ENCODE measurements at regions not wholly inside any gene's neighbourhood (a gene's known extent, or its start where the extent isn't known, plus 50 kb on each side); places are given as distances from the start of the nearest gene placed in this dataset.

DNA sequence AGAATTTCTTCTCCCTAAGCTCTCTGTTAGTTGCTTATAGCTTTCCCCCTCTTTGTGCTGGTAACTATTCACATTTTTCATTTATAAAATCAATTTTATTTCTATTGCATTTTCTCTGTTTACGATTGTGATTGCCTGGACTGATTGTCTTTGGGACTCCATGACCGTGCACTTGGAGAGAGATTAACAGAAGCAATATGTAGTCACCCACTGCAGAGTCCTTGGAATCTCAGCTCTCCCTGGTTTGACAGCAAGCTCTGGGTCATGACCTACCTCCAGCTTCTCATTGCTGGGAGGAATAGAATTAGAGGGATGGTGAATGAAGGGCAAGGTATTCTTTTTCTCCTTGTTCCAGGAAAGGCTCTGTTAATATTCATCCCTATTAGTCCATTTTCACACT is 398.2 kb downstream of the AACS start:
- ChIA-PET CTCF (ENCODE audit: partially characterized antibody) (interaction anchor here (1.0 to 1.3 kb wide), 2 partner anchors 9 to 221 kb away, joined by 3 to 5 read pairs; no protein-coding TSS in a partner anchor), POLR2A (ENCODE audit: partially characterized antibody) (no interaction called here)
- Histone ChIP-seq H4K5ac (ENCODE audit: insufficient read length, low read depth, low read length) (no peak overlapping the region), H2BK5ac (ENCODE audit: low read depth, low read length) (no peak overlapping the region), H3K4ac (replicated peaks; ENCODE audit: insufficient read length, low read depth, low read length) (no peak overlapping the region), H4K8ac (ENCODE audit: extremely low read depth, insufficient read depth, low read length) (no peak overlapping the region), H4K20me1 (replicated peaks in 1 of 2; ENCODE audit: control insufficient read depth in 1 of 2, insufficient read depth in 2 of 2, low read length in 2 of 2) (no peaks in the 10 kb centered on the region), H3K9ac (replicated peaks in 1 of 4; ENCODE audit: extremely low read depth in 1 of 4, low read depth in 3 of 4, low read length in 3 of 4) (no peak overlapping the region), H3K4me3 (ENCODE audit: extremely low read depth in 1 of 4, insufficient read depth in 2 of 4, low read depth in 3 of 4, low read length in 4 of 4) (no peak overlapping the region), H3K9me3 (ENCODE audit: insufficient read depth in 2 of 2, low read depth in 1 of 2, low read length in 1 of 2) (no peaks in the 10 kb centered on the region), H3K27me3 (replicated peaks in 1 of 4; ENCODE audit: control insufficient read depth in 3 of 4, extremely low read depth in 1 of 4, insufficient read depth in 3 of 4, low read length in 3 of 4) (no peaks in the 10 kb centered on the region), H4K91ac (replicated peaks; ENCODE audit: insufficient read length, low read length) (no peak overlapping the region), H2BK120ac (replicated peaks; ENCODE audit: low read depth, low read length) (no peak overlapping the region), H3K56ac (replicated peaks; ENCODE audit: insufficient read length, low read depth, low read length) (no peak overlapping the region), H2BK15ac (ENCODE audit: low read length) (no peak overlapping the region), H3K4me1 (replicated peaks in 1 of 4; ENCODE audit: control insufficient read depth in 3 of 4, insufficient read depth in 4 of 4, low read length in 3 of 4) (no peaks in the 10 kb centered on the region), H3K79me2 (ENCODE audit: control insufficient read depth in 1 of 2, insufficient read depth in 2 of 2, low read length in 2 of 2) (peaks cover 0 to 13% of the 10 kb centered on the region in 2 experiments; a peak in 1 of 4 replicates), H3K79me1 (ENCODE audit: low read depth, low read length) (peaks cover 3% of the 10 kb centered on the region; the same call in 1 of the 2 replicates), H3K4me2 (ENCODE audit: insufficient read depth in 1 of 2, low read depth in 2 of 2, low read length in 2 of 2) (no peak overlapping the region), H3K18ac (ENCODE audit: extremely low read depth, low read length) (no peak overlapping the region), H3K27ac (ENCODE audit: low read depth, low read length) (no peak overlapping the region), H3K23me2 (ENCODE audit: low read depth, low read length) (no peaks in the 10 kb centered on the region), H2BK20ac (ENCODE audit: low read length) (no peak overlapping the region), H3K14ac (ENCODE audit: insufficient read length) (no peak overlapping the region), H2AFZ (ENCODE audit: low read length) (no peak overlapping the region), H2AK5ac (ENCODE audit: low read depth, low read length) (no peak overlapping the region), H3K23ac (ENCODE audit: insufficient read length) (no peak overlapping the region), H2BK12ac (ENCODE audit: low read depth, low read length) (no peak overlapping the region), H3K36me3 (ENCODE audit: control insufficient read depth in 2 of 4, insufficient read depth in 4 of 4, low read length in 3 of 4) (no peaks in the 10 kb centered on the region)
- 87% methylated on average over 2 of the region's 2 CpGs; no CpG with 5 or more reads in 1 of the 2 experiments for WGBS, 2 experiments (ENCODE audit: extremely low coverage in 1 of 2, insufficient coverage in 1 of 2, insufficient read length in 1 of 2, insufficient replicate concordance in 2 of 2, low coverage in 1 of 2, low lambda C conversion rate in 2 of 2, missing lambda C conversion rate in 1 of 2)
- DNase-seq (ENCODE audit: low read depth in 1 of 2, low spot score in 2 of 2) (no peak), FAIRE-seq (no peak)
- TF ChIP-seq NRF1 (IDR thresholded peaks at IDR 0.05; ENCODE audit: low read depth, low read length) (no peak), KDM5A (IDR thresholded peaks at IDR 0.05; ENCODE audit: low read length) (no peak)
- TF ChIP-seq, protein P1, sequence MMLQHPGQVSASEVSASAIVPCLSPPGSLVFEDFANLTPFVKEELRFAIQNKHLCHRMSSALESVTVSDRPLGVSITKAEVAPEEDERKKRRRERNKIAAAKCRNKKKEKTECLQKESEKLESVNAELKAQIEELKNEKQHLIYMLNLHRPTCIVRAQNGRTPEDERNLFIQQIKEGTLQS (IDR thresholded peaks at IDR 0.05; ENCODE audit: insufficient read depth, low read depth, low read length), result no peak
